T follicular helper cell (primary cell): ENCODE measurements at regions not wholly inside any gene's neighbourhood (a gene's known extent, or its start where the extent isn't known, plus 50 kb on each side); places are given as distances from the start of the nearest gene placed in this dataset.

Source experiments
- DNase-seq: peaks from one replicate; pipeline ENCODE4 v3.0.0-alpha.2; 2020; ENCODE audit warnings: low read depth

- DNase-seq, result no peak
Measured at GRCh38 chr12:60042835-60043234, 447.0 kb downstream of the SLC16A7 start.

GRCh38 chr12:60043236-60043635, 447.4 kb downstream of the SLC16A7 start:
- DNase-seq, result no peak

GRCh38 chr12:60052483-60052882, 456.7 kb downstream of the SLC16A7 start:
- DNase-seq, result no peak

GRCh38 chr12:60059180-60059579, 463.4 kb downstream of the SLC16A7 start:
- no peak for DNase-seq

- no peak for DNase-seq
Measured at GRCh38 chr12:60066655-60067054, 470.8 kb downstream of the SLC16A7 start.

GRCh38 chr12:60070552-60070951, 474.7 kb downstream of the SLC16A7 start:
- DNase-seq, result no peak

GRCh38 chr12:60071759-60072191, 475.9 kb downstream of the SLC16A7 start:
- DNase-seq, result no peak

- DNase-seq, result no peak
Measured at GRCh38 chr12:60072911-60073310, 477.1 kb downstream of the SLC16A7 start.

GRCh38 chr12:60075091-60075490, 479.3 kb downstream of the SLC16A7 start:
- no peak for DNase-seq

- DNase-seq, result no peak
Measured at GRCh38 chr12:60078026-60078425, 482.2 kb downstream of the SLC16A7 start.

GRCh38 chr12:60093428-60093827, 497.6 kb downstream of the SLC16A7 start:
- DNase-seq, result no peak

- DNase-seq, result no peak
Measured at GRCh38 chr12:60094436-60094835, 498.6 kb downstream of the SLC16A7 start.

- no peak for DNase-seq
Measured at GRCh38 chr12:60096727-60097126, 500.9 kb downstream of the SLC16A7 start.

- DNase-seq, result no peak
Measured at GRCh38 chr12:60100160-60100559, 504.3 kb downstream of the SLC16A7 start.

- no peak for DNase-seq
Measured at GRCh38 chr12:60100852-60101251, 505.0 kb downstream of the SLC16A7 start.

GRCh38 chr12:60101715-60102114, 505.9 kb downstream of the SLC16A7 start:
- no peak for DNase-seq

- no peak for DNase-seq
Measured at GRCh38 chr12:60106214-60106613, 510.4 kb downstream of the SLC16A7 start.

- DNase-seq, result no peak
Measured at GRCh38 chr12:60107992-60108391, 512.2 kb downstream of the SLC16A7 start.

GRCh38 chr12:60112063-60112462, 516.2 kb downstream of the SLC16A7 start:
- no peak for DNase-seq

GRCh38 chr12:60112763-60113162, 516.9 kb downstream of the SLC16A7 start:
- no peak for DNase-seq

GRCh38 chr12:60114169-60114568, 518.3 kb downstream of the SLC16A7 start:
- no peak for DNase-seq

GRCh38 chr12:60119327-60119726, 523.5 kb downstream of the SLC16A7 start:
- DNase-seq, result no peak

GRCh38 chr12:60120199-60120598, 524.4 kb downstream of the SLC16A7 start:
- no peak for DNase-seq

GRCh38 chr12:60123557-60123956, 527.7 kb downstream of the SLC16A7 start:
- DNase-seq, result no peak

GRCh38 chr12:60137513-60137912, 541.7 kb downstream of the SLC16A7 start:
- DNase-seq, result no peak
